D721Med (cell line): ENCODE measurements at regions not wholly inside any gene's neighbourhood (a gene's known extent, or its start where the extent isn't known, plus 50 kb on each side); places are given as distances from the start of the nearest gene placed in this dataset.

ENCODE experiments used
- DNase-seq: peaks from one replicate; pipeline ENCODE4 v3.0.0; 2011; ENCODE audit warnings: low spot score; ENCODE audit not compliant: insufficient read length
- FAIRE-seq: peaks from 2 replicates; lab custom pipeline; 2011; peaks lifted over from hg19 to GRCh38; lab: Jason Lieb, UNC
- TF ChIP-seq, protein P1 (sequence below): IDR thresholded peaks from 2 replicates; pipeline ENCODE4 v1.5.1; 2012; ENCODE audit warnings: mild to moderate bottlenecking, control low read depth; ENCODE audit not compliant: insufficient read depth; ENCODE audit errors: missing control alignments

DNA sequence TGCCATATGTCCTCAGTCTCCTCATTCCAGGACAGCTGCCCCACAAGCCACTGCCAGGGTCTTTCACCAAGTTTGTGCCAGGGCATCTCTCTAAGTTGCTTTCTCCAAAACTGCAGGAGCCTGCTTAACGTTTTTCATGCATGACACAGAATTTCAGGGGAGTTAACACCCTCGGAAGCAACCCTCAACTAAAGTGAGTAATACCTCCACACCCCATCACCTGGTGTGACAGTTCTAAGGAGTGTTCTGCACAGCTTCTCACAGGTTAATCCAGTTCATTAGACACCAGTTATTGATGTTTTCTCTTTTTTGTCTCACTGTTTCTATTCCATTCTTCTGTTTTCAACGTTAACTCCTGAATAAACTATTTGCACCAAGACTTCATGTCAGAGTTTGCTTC lies 115.0 kb downstream of the BACH1 start:
- TF ChIP-seq, protein P1, sequence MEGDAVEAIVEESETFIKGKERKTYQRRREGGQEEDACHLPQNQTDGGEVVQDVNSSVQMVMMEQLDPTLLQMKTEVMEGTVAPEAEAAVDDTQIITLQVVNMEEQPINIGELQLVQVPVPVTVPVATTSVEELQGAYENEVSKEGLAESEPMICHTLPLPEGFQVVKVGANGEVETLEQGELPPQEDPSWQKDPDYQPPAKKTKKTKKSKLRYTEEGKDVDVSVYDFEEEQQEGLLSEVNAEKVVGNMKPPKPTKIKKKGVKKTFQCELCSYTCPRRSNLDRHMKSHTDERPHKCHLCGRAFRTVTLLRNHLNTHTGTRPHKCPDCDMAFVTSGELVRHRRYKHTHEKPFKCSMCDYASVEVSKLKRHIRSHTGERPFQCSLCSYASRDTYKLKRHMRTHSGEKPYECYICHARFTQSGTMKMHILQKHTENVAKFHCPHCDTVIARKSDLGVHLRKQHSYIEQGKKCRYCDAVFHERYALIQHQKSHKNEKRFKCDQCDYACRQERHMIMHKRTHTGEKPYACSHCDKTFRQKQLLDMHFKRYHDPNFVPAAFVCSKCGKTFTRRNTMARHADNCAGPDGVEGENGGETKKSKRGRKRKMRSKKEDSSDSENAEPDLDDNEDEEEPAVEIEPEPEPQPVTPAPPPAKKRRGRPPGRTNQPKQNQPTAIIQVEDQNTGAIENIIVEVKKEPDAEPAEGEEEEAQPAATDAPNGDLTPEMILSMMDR: no peak

GRCh38 chr21:29416268-29416667 lies 117.5 kb downstream of the BACH1 start:
- FAIRE-seq (no peak), DNase-seq (no peak)
- TF ChIP-seq, protein P1: no peak

More for the DNA sequence above, 115.0 kb downstream of the BACH1 start:
- DNase-seq: no peak
- FAIRE-seq: no peak

GRCh38 chr21:29418813-29419212 lies 120.1 kb downstream of the BACH1 start:
- TF ChIP-seq, protein P1: no peak
- no peak for FAIRE-seq
- DNase-seq: no peak

DNA sequence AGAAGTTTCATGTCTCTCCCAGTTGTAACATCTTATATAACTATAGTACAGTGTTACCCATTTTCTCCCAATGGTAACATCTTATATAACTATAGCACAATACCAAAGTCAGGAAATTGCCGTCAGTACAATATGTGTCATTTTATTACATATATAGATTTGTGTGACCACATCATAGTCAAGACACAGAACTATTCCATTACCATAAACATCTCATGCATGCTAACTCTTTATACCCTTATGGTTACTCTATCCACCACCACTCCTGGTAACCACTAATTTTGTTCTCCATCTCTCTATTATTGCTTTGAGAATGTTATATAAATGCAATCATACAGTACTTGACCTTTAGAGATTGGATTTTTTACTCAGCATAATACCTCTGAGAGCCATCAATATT lies 120.7 kb downstream of the BACH1 start:
- FAIRE-seq (no peak), DNase-seq (no peak)
- TF ChIP-seq, protein P1: no peak

DNA sequence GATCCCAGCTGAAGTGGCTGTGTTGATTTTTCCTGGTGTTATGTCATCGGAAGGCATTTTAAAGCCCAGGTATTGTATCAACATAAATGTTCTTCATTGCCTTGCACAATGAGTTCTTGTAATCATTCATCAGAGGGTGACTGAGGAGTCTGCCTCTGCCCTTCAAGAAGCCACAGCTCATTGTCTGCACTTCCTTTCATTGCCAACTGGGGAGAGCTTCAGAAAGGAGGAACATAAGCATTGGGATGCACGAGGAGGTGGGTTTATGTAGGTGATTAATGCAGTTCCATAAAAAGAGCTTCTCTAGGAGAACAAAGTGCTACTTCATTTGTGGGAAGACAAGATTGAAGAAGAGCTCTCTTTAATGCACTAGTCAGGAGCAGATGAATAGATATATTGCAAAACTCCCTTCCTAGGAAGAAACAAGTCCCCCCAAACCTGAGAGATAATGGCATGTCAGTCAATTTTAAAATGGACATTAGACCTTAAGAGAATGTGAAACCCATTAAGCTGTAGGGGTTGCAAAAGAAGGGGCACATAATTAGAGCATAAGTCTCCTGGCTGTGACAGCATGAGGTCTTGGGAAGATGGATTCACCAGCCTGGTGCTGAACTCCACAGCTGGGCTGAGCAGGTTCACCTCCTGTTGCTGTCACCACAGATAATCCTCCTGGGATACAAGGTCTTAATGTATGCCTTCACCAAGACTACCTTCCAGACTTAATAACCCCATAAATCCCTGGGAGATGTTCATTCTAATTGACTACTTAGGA lies 124.6 kb downstream of the BACH1 start:
- FAIRE-seq (peak; percentile 56), DNase-seq (peak; percentile 20)
- TF ChIP-seq, protein P1: no peak

- no peak for FAIRE-seq
- TF ChIP-seq, protein P1: no peak
- no peak for DNase-seq
Measured at GRCh38 chr21:29424728-29425127, 126.0 kb downstream of the BACH1 start.

GRCh38 chr21:29429218-29429617 lies 130.5 kb downstream of the BACH1 start:
- TF ChIP-seq, protein P1: no peak
- FAIRE-seq (no peak), DNase-seq (no peak)
